GM06990 (cell line): ENCODE measurements at regions not wholly inside any gene's neighbourhood (a gene's known extent, or its start where the extent isn't known, plus 50 kb on each side); places are given as distances from the start of the nearest gene placed in this dataset.

Source experiments
- DNase-seq: peaks from one replicate; pipeline ENCODE4 v3.0.0-alpha.2; 2011; ENCODE audit not compliant: insufficient read length; ENCODE audit errors: extremely low read depth
- H3K27me3 ChIP-seq: replicated peaks from 2 replicates; pipeline ENCODE4 v1.6.0; 2011; ENCODE audit warnings: low read length; ENCODE audit not compliant: control insufficient read depth, insufficient read depth
- H3K36me3 ChIP-seq: 2 replicates; pipeline ENCODE4 v1.5.1; 2011; ENCODE audit warnings: low read length; ENCODE audit not compliant: control insufficient read depth, insufficient read depth
- H3K4me3 ChIP-seq: replicated peaks from 2 replicates; pipeline ENCODE4 v1.5.1; 2011; ENCODE audit warnings: low read depth, mild to moderate bottlenecking, control low read depth, low read length
- CTCF ChIP-seq: IDR thresholded peaks from 2 replicates; pipeline ENCODE4 v1.5.1; 2011; ENCODE audit warnings: low read length, control low read depth, mild to moderate bottlenecking, inconsistent platforms; ENCODE audit not compliant: insufficient read depth, poor library complexity, severe bottlenecking

DNA sequence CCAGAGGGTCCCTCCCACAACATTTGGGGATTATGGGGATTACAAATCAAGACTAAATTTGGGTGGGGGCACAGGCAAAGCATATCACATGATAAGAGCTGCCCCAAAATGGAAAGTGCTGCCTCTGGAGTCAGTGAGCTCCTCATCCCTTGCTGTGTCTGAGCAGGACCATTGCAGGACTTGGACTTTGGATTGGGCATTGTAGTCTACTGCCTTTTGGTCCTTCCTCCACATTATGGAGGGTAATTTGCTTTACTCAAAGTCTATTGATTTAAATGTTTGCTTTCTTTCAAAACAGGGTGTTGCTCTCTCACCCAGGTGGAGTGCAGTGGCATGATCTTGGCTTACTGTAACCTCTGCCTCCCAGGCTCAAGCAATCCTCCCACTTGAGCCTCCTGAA is 106.8 kb upstream of the LDAH start:
- Histone ChIP-seq H3K4me3 (no peak overlapping the region), H3K36me3 (no peaks in the 10 kb centered on the region), H3K27me3 (no peaks in the 10 kb centered on the region; the same call in 1 of the 2 replicates)
- no peak for TF ChIP-seq CTCF
- DNase-seq = no peak

DNA sequence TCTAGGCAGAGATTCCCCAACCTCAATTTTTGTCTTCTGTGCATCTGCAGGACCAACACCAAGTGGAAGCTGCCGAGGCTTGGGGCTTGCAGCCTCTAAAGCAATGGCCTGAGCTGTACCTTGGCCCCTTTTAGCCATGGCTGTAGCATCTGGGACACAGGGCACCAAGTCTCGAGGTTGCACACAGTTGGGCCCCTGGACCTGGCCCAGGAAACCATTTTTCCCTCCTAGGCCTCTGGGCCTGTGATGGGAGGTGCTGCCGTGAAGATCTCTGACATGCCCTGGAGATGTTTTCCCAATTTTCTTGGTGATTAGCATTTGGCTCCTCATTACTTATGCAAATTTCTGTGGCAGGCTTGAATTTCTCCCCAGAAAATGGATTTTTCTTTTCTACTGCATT is 105.7 kb upstream of the LDAH start:
- no peak for DNase-seq
- Histone ChIP-seq H3K27me3 (no peaks in the 10 kb centered on the region; the same call in 1 of the 2 replicates), H3K36me3 (no peaks in the 10 kb centered on the region), H3K4me3 (no peak overlapping the region)
- no peak for TF ChIP-seq CTCF

DNA sequence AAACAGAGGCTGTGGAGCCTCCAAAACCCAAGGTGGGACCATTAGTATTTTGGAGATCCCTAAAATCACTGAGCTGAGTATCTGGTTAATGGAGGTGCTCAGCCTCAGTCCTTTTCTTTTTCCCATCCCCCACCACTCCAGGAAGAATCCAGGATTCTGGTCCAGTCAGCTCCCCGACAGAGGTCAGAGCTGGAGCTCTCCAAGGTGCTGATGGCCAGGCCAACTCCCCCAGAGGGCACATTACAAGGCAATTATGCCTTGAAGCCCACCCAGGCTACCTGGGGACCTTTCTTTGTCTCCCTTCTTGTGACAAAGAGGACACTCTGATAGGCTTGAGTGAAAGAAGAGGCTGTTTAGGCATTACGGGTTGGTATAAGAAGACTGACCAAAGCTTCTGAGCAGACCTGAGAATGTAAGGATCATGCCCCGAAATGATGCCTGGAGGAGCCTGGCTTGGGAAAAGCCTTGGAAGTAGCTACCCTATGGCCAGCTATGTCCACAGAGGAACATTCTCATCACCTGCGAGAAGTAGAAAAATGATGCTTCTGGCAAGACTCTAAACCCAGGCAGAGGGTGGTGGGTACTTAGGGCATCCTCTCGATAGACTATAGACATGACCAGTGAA is 102.5 kb upstream of the LDAH start:
- TF ChIP-seq CTCF = no peak
- no peak for DNase-seq
- no peaks in the 10 kb centered on the region for H3K36me3 ChIP-seq
- no peak overlapping the region for H3K4me3 ChIP-seq
- no peaks in the 10 kb centered on the region; the same call in 1 of the 2 replicates for H3K27me3 ChIP-seq

DNA sequence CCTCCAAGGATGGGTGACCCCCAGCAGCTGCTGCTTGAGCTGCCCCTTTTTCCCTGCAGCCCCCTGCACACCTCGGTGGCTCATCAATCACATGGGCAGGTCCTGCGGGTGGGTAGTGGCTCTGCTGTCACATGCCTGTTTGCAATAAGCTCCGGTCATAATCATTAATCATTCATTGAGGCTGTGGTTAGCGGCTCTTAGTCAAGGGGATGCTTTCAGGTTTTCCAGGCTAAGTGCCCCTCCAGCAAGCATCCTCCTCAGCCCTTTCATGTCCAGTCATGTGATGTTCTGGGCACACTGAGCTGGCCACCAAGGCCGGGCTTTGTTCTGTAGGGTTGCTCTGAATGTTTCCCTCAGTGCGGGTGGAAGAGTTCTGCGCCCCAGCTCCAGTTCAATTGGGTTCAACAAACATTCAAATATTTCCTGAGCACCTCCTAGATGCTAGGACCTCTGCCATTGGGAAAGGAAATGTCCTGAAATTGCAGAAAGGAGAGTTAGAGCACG is 96.4 kb upstream of the LDAH start:
- Histone ChIP-seq H3K36me3 (no peaks in the 10 kb centered on the region), H3K4me3 (no peak overlapping the region), H3K27me3 (peaks cover 1% of the 10 kb centered on the region; the same call in 1 of the 2 replicates)
- TF ChIP-seq CTCF = no peak
- no peak for DNase-seq

DNA sequence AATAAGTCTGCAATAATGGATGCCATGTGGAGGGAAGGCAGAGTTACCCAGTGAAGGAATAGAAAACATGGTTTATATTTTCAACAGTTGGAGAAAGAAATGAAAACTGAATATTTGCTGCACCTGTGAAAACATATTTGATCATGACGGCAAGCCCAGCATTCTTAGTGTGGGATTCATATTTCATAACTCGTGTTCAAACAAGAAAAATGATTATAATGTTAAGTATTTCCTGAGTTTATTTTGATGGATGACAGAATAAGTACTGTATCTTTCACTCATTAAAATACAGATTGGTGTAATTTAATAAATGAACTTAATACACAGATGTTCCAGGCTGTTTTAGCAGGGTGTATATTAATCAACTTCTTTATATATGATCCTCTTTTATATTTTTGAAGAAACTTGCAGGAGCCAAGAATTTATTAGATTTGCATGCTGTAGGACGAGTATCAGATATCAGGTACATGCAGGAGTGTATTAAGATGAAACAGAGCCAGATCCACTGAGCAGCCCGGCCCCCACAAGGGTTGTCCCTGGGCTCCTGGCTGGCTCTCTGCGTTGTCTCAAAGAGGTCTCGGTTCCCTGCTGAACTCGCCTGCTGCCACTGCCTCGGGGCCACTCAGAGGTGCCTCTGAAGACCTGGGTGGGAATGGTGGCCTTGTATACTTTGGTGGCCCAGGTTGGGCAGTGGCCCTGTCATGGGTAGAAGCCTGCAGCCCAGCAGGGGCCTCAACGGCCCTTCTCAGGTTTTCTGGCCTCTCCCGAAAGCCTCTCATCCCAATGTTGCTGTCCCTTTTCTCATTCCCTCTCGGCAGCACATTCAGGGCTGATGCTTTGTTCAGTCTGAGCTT is 95.0 kb upstream of the LDAH start:
- DNase-seq = no peak
- no peak for TF ChIP-seq CTCF

More for the DNA sequence above, 95.0 kb upstream of the LDAH start:
- peaks cover 1% of the 10 kb centered on the region; the same call in 1 of the 2 replicates for H3K27me3 ChIP-seq
- no peaks in the 10 kb centered on the region for H3K36me3 ChIP-seq
- H3K4me3 ChIP-seq = no peak overlapping the region
